ENCODE measurements at regions not wholly inside any gene's neighbourhood (a gene's known extent, or its start where the extent isn't known, plus 50 kb on each side); places are given as distances from the start of the nearest gene placed in this dataset.

GRCh38 chr1:201751872-201752271 is 77.1 kb upstream of the IPO9 start:
- Histone ChIP-seq H3K9me3 (ENCODE audit: insufficient read depth, low read depth) (no peaks in the 10 kb centered on the region), H3F3A (ENCODE audit: insufficient read depth, low read depth) (peaks cover 18% of the 10 kb centered on the region; the same call in 1 of the 2 replicates), H3K27me3 (ENCODE audit: insufficient read depth, low read depth) (no peaks in the 10 kb centered on the region), H3K27ac (no peak overlapping the region), H3K4me1 (replicated peaks; ENCODE audit: insufficient read depth) (peaks cover 54% of the 10 kb centered on the region), H3K4me2 (no peak overlapping the region), H3K36me3 (ENCODE audit: low read depth) (no peaks in the 10 kb centered on the region), H3K9me2 (ENCODE audit: insufficient read depth) (no peaks in the 10 kb centered on the region), H4K20me1 (ENCODE audit: insufficient read depth) (no peaks in the 10 kb centered on the region; the same call in 1 of the 2 replicates), H3K4me3 (no peak overlapping the region), H3K79me2 (ENCODE audit: low read depth) (0 out of 2 replicates have a peak, but pooled peaks cover 13% of the 10 kb centered on the region), H2AFZ (no peak overlapping the region)
- no TSS peak for BruUV-seq (replicated peaks)
- TF ChIP-seq CTCF (conservative IDR thresholded peaks at IDR 0.05) (no peak), EZH2 (IDR thresholded peaks at IDR 0.05; ENCODE audit: low read depth) (no peak)
- ChIA-PET POLR2A (ENCODE audit: unreplicated experiment) (no interaction called here), CTCF (no interaction called here)
- intact Hi-C loops (cut with micrococcal nuclease; ENCODE audit: unreplicated experiment), result loop anchor here (2.0 kb wide), 1 partner anchor 37 kb away; no protein-coding TSS in a partner anchor
- no peak for DNase-seq

GRCh38 chr1:201752333-201752732 is 76.6 kb upstream of the IPO9 start:
- no peak for DNase-seq
- no peaks in the 10 kb centered on the region for H3K9me3 ChIP-seq (ENCODE audit: insufficient read depth, low read depth)
- POLR2A ChIA-PET (ENCODE audit: unreplicated experiment), result no interaction called here
- H3K9me2 ChIP-seq (ENCODE audit: insufficient read depth), result no peaks in the 10 kb centered on the region
- H2AFZ ChIP-seq, result no peak overlapping the region
- H3K4me2 ChIP-seq, result no peak overlapping the region
- no peak overlapping the region for H3K27ac ChIP-seq
- no peaks in the 10 kb centered on the region for H3K27me3 ChIP-seq (ENCODE audit: insufficient read depth, low read depth)
- H3K79me2 ChIP-seq (ENCODE audit: low read depth), result 0 out of 2 replicates have a peak, but pooled peaks cover 14% of the 10 kb centered on the region
- H3K36me3 ChIP-seq (ENCODE audit: low read depth), result no peaks in the 10 kb centered on the region
- H3F3A ChIP-seq (ENCODE audit: insufficient read depth, low read depth), result peaks cover 18% of the 10 kb centered on the region; the same call in 1 of the 2 replicates
- intact Hi-C loops (cut with micrococcal nuclease; ENCODE audit: unreplicated experiment), result no loop called here
- no peaks in the 10 kb centered on the region; the same call in 1 of the 2 replicates for H4K20me1 ChIP-seq (ENCODE audit: insufficient read depth)
- CTCF ChIA-PET, result interaction anchor here (0.6 to 0.7 kb wide), 2 partner anchors 15 to 38 kb away, joined by 3 to 4 read pairs; no protein-coding TSS in a partner anchor
- no peak overlapping the region for H3K4me3 ChIP-seq
- no TSS peak for BruUV-seq (replicated peaks)
- H3K4me1 ChIP-seq (replicated peaks; ENCODE audit: insufficient read depth), result peaks cover 51% of the 10 kb centered on the region
- TF ChIP-seq EZH2 (IDR thresholded peaks at IDR 0.05; ENCODE audit: low read depth), result no peak
- no peak for TF ChIP-seq CTCF (conservative IDR thresholded peaks at IDR 0.05)

GRCh38 chr1:201753492-201753891 is 75.5 kb upstream of the IPO9 start:
- Histone ChIP-seq H3K36me3 (ENCODE audit: low read depth) (no peaks in the 10 kb centered on the region), H3K79me2 (ENCODE audit: low read depth) (0 out of 2 replicates have a peak, but pooled peaks cover 14% of the 10 kb centered on the region), H3K4me2 (no peak overlapping the region), H4K20me1 (ENCODE audit: insufficient read depth) (no peaks in the 10 kb centered on the region; the same call in 1 of the 2 replicates), H3K4me1 (replicated peaks; ENCODE audit: insufficient read depth) (peaks cover 39% of the 10 kb centered on the region), H3K27me3 (ENCODE audit: insufficient read depth, low read depth) (no peaks in the 10 kb centered on the region), H3F3A (ENCODE audit: insufficient read depth, low read depth) (peaks cover 9% of the 10 kb centered on the region; the same call in 1 of the 2 replicates), H3K9me2 (ENCODE audit: insufficient read depth) (no peaks in the 10 kb centered on the region), H3K27ac (no peak overlapping the region), H3K4me3 (no peak overlapping the region), H3K9me3 (ENCODE audit: insufficient read depth, low read depth) (no peaks in the 10 kb centered on the region), H2AFZ (no peak overlapping the region)
- BruUV-seq (replicated peaks), result no TSS peak
- ChIA-PET CTCF (no interaction called here), POLR2A (ENCODE audit: unreplicated experiment) (interaction anchor here (0.6 kb wide), 1 partner anchor 39 kb away, joined by 3 read pairs; no protein-coding TSS in a partner anchor)
- DNase-seq, result no peak
- intact Hi-C loops (cut with micrococcal nuclease; ENCODE audit: unreplicated experiment), result no loop called here
- TF ChIP-seq CTCF (conservative IDR thresholded peaks at IDR 0.05), result no peak
- no peak for TF ChIP-seq EZH2 (IDR thresholded peaks at IDR 0.05; ENCODE audit: low read depth)
